Neural crest cell (in vitro differentiated cells): ENCODE measurements at regions not wholly inside any gene's neighbourhood (a gene's known extent, or its start where the extent isn't known, plus 50 kb on each side); places are given as distances from the start of the nearest gene placed in this dataset.

Experiments used
- DNase-seq: peaks from one replicate; pipeline ENCODE4 v3.0.0; 2021; ENCODE audit warnings: low read depth, mixed read lengths, low spot score
- H3K27ac Mint-ChIP-seq: one replicate; pipeline ENCODE4 v1.8.0; 2021; ENCODE audit warnings: mild to moderate bottlenecking, mixed read lengths; ENCODE audit not compliant: unreplicated experiment
- H3K27me3 Mint-ChIP-seq: 2 replicates; pipeline ENCODE4 v1.8.0; 2021; ENCODE audit warnings: low read depth, mild to moderate bottlenecking, mixed read lengths
- H3K36me3 Mint-ChIP-seq: 2 replicates; pipeline ENCODE4 v1.8.0; 2021; ENCODE audit warnings: low read depth, mild to moderate bottlenecking, mixed read lengths
- H3K4me1 Mint-ChIP-seq: 2 replicates; pipeline ENCODE4 v1.8.0; 2021; ENCODE audit warnings: mixed read lengths
- H3K4me3 Mint-ChIP-seq: one replicate; pipeline ENCODE4 v1.8.0; 2021; ENCODE audit warnings: mild to moderate bottlenecking, mixed read lengths
- H3K9me3 Mint-ChIP-seq: 2 replicates; pipeline ENCODE4 v1.8.0; 2021; ENCODE audit warnings: mixed read lengths
- TF ChIP-seq, protein P1 (sequence below): fragments of 200-600 bp; sonication (generic); conservative IDR thresholded peaks from 2 replicates; pipeline ENCODE4 v1.5.0; 2021; ENCODE audit warnings: antibody characterized with exemption, mild to moderate bottlenecking

- H3K4me1 Mint-ChIP-seq = no peaks in the 10 kb centered on the region
- H3K27me3 Mint-ChIP-seq = no peaks in the 10 kb centered on the region
- no peaks in the 10 kb centered on the region for H3K36me3 Mint-ChIP-seq
- TF ChIP-seq, protein P1, sequence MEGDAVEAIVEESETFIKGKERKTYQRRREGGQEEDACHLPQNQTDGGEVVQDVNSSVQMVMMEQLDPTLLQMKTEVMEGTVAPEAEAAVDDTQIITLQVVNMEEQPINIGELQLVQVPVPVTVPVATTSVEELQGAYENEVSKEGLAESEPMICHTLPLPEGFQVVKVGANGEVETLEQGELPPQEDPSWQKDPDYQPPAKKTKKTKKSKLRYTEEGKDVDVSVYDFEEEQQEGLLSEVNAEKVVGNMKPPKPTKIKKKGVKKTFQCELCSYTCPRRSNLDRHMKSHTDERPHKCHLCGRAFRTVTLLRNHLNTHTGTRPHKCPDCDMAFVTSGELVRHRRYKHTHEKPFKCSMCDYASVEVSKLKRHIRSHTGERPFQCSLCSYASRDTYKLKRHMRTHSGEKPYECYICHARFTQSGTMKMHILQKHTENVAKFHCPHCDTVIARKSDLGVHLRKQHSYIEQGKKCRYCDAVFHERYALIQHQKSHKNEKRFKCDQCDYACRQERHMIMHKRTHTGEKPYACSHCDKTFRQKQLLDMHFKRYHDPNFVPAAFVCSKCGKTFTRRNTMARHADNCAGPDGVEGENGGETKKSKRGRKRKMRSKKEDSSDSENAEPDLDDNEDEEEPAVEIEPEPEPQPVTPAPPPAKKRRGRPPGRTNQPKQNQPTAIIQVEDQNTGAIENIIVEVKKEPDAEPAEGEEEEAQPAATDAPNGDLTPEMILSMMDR = no peak
- no peak overlapping the region for H3K4me3 Mint-ChIP-seq
- no peak overlapping the region for H3K27ac Mint-ChIP-seq
- peaks cover 4% of the 10 kb centered on the region for H3K9me3 Mint-ChIP-seq
- no peak for DNase-seq
Observed at GRCh38 chr6:66478705-66479104, 771.7 kb upstream of the EYS start.

GRCh38 chr6:66435321-66435720 is 728.3 kb upstream of the EYS start:
- Mint-ChIP-seq H3K9me3 (no peaks in the 10 kb centered on the region), H3K4me3 (no peak overlapping the region), H3K4me1 (no peaks in the 10 kb centered on the region), H3K27ac (no peak overlapping the region), H3K36me3 (no peaks in the 10 kb centered on the region), H3K27me3 (no peaks in the 10 kb centered on the region)
- no peak for DNase-seq
- TF ChIP-seq, protein P1 = no peak

DNA sequence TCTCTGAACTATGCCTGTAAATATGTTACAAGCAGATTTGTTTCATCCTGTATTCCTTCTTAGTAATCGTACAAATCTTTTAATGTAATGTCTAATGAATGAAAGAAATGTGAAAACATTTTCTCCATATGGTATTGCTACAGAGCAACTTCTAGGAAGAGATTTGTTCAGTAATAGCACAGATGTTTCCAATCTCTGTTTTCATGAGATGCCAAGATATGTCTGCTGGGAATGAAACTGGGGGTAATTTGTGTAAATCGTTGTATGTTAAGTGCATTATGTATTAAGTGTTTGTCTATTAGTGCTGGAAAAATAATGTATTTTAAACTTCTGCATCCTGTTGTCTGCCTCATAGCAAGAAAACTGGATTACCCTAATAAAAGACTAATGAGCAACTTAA is 722.2 kb upstream of the EYS start:
- H3K4me1 Mint-ChIP-seq = no peaks in the 10 kb centered on the region
- H3K4me3 Mint-ChIP-seq = no peak overlapping the region
- peaks cover 8% of the 10 kb centered on the region for H3K9me3 Mint-ChIP-seq

DNA sequence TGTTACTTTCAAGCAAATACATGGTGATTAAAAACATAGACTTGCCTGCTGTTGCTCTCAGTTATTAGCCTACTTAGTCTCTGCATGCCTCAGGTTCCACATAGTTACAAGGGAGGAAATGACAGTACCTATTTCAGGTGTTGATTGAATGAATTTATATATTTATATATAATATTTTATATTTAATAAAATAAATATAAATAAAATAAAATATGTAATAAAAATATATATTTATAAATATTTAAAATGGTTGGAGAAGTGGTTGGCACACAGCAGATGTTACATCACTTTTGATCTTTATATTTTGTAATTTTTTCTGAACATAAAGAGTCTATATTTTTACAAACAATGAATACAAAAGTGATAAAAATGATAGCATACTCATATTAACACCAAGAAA is 716.0 kb upstream of the EYS start:
- no peak for DNase-seq
- H3K4me3 Mint-ChIP-seq = no peak overlapping the region
- TF ChIP-seq, protein P1 = no peak
- peaks cover 8% of the 10 kb centered on the region for H3K9me3 Mint-ChIP-seq
- H3K36me3 Mint-ChIP-seq = peaks cover 5% of the 10 kb centered on the region
- peaks cover 4% of the 10 kb centered on the region for H3K4me1 Mint-ChIP-seq
- H3K27ac Mint-ChIP-seq = no peak overlapping the region
- H3K27me3 Mint-ChIP-seq = no peaks in the 10 kb centered on the region

More for the DNA sequence above, 722.2 kb upstream of the EYS start:
- no peak overlapping the region for H3K27ac Mint-ChIP-seq
- no peak for DNase-seq
- no peaks in the 10 kb centered on the region for H3K27me3 Mint-ChIP-seq
- TF ChIP-seq, protein P1 = no peak
- peaks cover 5% of the 10 kb centered on the region for H3K36me3 Mint-ChIP-seq

DNA sequence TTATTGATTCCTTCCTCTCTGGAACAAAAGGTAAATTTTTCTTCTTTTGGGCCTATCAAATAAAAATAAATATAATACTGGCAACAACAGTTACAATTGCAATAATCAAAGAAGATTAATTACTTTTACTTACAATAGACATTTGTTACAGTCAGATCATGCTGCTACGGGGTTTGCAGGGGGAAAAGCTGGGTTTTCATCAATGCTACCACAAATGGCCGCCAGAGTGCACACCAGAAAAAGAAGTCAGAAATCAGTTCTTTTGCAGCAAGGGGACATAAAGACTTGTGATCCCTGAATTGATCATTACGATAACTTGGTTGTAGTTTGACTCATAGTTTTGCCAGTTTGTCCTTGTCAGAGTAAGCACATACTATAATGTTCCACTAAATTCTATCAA is 714.5 kb upstream of the EYS start:
- Mint-ChIP-seq H3K4me1 (peaks cover 4% of the 10 kb centered on the region), H3K9me3 (peaks cover 5% of the 10 kb centered on the region), H3K4me3 (no peak overlapping the region), H3K27me3 (no peaks in the 10 kb centered on the region), H3K36me3 (peaks cover 5% of the 10 kb centered on the region), H3K27ac (no peak overlapping the region)
- TF ChIP-seq, protein P1 = peak; percentile 63
- DNase-seq = peak; percentile 30

DNA sequence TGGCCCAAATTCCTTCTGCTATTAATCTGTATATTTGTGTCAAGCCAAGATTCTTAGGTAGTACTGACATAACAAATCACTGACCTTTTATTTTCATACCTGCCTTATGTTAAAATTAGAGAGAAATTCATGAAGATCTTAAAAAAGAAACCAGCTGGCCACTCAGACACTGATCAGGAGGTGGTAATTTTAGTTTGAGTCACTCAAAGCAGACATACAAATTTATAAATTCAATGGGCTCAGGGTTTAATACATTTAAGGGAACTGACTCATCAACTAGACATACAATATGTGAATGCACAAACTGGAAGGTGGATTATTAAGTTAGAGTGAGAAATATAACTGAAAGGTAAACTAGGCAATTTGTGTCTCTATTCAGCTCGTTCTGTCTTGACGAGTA is 711.9 kb upstream of the EYS start:
- no peak overlapping the region for H3K4me3 Mint-ChIP-seq
- H3K9me3 Mint-ChIP-seq = no peaks in the 10 kb centered on the region
- H3K36me3 Mint-ChIP-seq = no peaks in the 10 kb centered on the region
- TF ChIP-seq, protein P1 = no peak
- H3K4me1 Mint-ChIP-seq = peaks cover 4% of the 10 kb centered on the region
- DNase-seq = no peak
- H3K27ac Mint-ChIP-seq = no peak overlapping the region
- H3K27me3 Mint-ChIP-seq = no peaks in the 10 kb centered on the region
